ENCODE measurements at regions not wholly inside any gene's neighbourhood (a gene's known extent, or its start where the extent isn't known, plus 50 kb on each side); places are given as distances from the start of the nearest gene placed in this dataset.
"Not testable (repeated sequence)": the region's sequence is repeated elsewhere in the genome, so short reads cannot be mapped to it uniquely, and the experiment has no call there.

GRCh38 chr3:125822175-125822574 is 146.8 kb upstream of the ROPN1B start:
- peak; percentile 83 for DNase-seq (ENCODE audit: low read depth)

DNA sequence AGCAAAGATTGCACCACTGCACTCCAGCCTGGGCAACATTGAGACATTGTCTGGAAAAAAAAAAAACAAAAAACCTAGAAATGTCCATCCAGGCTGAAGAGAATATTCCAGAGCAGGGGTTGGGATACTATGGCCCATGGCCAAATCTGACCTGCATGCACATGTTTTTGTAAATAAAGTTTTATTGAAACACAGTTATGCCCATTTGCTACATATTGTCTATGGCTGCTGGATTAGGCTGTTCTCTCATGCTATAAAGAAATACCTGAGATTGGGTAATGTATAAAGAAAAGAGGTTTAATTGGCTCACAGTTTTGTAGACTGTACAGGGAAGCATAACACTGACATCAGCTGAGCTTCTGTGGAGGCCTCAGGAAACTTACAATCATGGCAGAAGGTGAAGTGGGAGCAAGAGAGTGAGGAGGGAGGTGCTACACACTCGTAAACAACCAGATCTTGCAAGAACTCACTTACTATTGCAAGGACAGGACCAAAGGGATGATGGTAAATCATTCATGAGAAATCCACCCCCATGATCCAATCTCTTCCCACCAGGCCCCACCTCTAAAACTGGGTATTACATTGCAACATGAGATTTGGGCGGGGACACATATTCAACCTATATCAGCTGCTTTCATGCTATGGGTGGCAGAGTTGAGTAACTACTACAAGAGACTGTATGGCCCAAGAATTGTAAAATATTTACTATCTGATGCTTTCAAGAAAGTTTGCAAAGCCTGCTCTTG is 137.8 kb upstream of the ROPN1B start:
- not testable (repeated sequence) for DNase-seq (ENCODE audit: low read depth)

- not testable (repeated sequence) for DNase-seq (ENCODE audit: low read depth)
These were observed 133.4 kb upstream of the ROPN1B start for GRCh38 chr3:125835562-125835961.

DNA sequence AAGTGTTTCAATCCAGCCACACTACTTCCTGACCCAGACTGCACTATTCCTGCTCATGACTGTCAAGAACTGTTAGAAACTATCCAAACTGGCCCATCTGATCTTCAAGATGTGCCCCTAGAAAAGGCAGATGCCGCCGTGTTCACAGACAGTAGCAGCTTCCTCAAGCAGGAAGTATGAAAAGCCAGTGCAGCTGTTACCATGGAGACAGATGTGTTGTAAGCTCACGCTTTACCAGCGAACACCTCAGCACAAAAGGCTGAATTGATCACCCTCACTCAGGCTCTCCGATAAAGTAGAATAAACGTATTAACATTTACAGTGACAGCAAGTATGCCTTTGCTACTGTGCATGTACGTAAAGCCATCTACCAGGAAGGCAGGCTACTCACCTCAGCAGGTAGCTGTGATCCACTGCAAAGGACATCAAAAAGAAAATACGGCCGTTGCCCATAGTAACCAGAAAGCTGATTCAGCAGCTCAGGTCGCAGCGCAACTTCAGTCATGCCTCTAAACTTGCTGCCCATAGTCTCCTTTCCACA is 132.9 kb upstream of the ROPN1B start:
- DNase-seq (ENCODE audit: low read depth): not testable (repeated sequence)

DNA sequence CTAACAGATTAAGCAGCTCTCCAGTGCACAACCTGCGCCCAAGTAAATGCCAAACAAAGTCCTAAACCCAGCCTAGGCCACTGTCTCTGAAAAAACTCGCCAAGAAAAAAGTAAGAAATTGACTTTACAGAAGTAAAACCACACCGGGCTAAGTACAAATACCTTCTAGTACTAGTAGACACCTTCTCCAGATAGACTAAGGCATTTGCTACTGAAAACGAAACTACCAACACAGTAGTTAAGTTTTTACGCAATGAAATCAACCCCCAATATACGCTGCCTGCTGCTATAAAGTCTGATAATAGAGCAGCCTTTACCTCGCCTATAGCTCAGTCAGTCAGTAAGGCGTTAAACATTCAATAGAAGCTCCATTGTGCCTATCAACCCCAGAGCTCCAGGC is 132.2 kb upstream of the ROPN1B start:
- DNase-seq (ENCODE audit: low read depth): not testable (repeated sequence)

DNA sequence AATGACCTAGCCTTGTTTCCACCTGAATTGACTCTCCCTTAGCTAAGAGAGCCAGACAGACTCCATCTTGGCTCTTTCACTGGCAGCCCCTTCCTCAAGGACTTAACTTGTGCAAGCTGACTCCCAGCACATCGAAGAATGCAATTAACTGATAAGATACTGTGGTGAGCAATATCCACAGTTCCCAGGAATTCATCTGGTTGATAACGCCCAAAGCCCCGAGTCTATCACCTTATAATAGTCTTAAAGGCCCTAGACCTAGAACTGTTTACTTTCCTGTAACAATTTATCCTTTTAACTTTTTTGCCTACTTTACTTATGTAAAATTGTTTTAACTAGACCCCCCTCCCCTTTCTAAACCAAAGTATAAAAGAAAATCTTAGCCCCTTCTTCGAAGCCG is 130.1 kb upstream of the ROPN1B start:
- DNase-seq (ENCODE audit: low read depth): not testable (repeated sequence)

DNA sequence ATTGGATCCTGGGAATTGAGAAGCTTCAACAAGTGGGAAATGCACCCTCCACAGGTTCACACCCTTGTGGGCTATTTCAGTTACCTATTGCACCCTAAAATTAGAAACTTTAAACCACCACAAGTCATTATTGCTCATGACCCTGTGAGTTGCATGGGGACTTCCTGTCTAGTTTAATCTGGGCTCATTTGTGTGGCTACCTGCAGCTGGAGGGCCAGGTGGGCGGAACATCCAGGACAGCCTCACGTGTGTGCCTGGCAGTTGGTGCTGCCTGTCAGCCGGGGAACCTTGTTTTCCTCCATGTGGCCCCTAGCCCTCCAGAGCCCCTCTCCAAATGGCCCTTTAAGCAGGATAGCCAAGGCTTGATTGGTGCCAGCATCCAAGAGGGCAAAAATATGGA is 128.5 kb upstream of the ROPN1B start:
- not testable (repeated sequence) for DNase-seq (ENCODE audit: low read depth)

GRCh38 chr3:125847966-125848365 is 121.0 kb upstream of the ROPN1B start:
- not testable (repeated sequence) for DNase-seq (ENCODE audit: low read depth)

GRCh38 chr3:125855006-125855405 is 114.0 kb upstream of the ROPN1B start:
- not testable (repeated sequence) for DNase-seq (ENCODE audit: low read depth)

GRCh38 chr3:125860547-125860946 is 108.4 kb upstream of the ROPN1B start:
- DNase-seq (ENCODE audit: low read depth): not testable (repeated sequence)

GRCh38 chr3:125862841-125863254 is 106.1 kb upstream of the ROPN1B start:
- DNase-seq (ENCODE audit: low read depth): not testable (repeated sequence)

- DNase-seq (ENCODE audit: low read depth): not testable (repeated sequence)
These were observed 104.4 kb upstream of the ROPN1B start for GRCh38 chr3:125864532-125864931.

GRCh38 chr3:125886006-125886405 is 83.0 kb upstream of the ROPN1B start:
- DNase-seq (ENCODE audit: low read depth): peak; percentile 71

DNA sequence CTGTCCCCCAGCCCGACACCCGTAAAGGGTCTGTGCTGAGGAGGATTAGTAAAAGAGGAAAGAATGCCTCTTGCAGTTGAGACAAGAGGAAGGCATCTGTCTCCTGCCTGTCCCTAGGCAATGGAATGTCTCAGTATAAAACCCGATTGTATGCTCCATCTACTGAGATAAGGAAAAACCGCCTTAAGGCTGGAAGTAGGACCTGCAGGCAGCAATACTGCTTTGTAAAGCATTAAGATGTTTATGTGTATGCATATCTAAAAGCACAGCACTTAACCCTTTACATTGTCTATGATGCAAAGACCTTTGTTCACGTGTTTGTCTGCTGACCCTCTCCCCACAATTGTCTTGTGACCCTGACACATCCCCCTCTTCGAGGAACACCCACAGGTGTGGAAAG is 69.8 kb upstream of the ROPN1B start:
- DNase-seq (ENCODE audit: low read depth): not testable (repeated sequence)

DNA sequence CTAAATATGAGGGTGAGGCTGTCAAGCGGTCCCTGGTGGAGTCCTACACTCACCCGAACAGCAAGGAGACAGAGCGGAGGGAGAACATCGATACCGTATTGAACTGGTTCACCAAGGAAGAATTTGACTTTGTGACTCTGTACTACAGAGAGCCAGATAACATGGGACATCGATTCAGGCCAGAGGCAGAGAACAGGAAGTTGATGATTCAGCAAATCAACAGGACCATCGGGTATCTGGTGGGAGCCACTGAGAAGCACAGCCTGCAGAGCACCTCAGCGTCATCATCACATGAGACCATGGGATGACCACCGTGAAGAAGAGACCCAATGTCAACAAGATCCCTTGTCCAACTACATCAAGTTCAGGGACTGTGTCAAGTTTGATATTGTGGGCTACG is 67.5 kb upstream of the ROPN1B start:
- DNase-seq (ENCODE audit: low read depth): not testable (repeated sequence)

DNA sequence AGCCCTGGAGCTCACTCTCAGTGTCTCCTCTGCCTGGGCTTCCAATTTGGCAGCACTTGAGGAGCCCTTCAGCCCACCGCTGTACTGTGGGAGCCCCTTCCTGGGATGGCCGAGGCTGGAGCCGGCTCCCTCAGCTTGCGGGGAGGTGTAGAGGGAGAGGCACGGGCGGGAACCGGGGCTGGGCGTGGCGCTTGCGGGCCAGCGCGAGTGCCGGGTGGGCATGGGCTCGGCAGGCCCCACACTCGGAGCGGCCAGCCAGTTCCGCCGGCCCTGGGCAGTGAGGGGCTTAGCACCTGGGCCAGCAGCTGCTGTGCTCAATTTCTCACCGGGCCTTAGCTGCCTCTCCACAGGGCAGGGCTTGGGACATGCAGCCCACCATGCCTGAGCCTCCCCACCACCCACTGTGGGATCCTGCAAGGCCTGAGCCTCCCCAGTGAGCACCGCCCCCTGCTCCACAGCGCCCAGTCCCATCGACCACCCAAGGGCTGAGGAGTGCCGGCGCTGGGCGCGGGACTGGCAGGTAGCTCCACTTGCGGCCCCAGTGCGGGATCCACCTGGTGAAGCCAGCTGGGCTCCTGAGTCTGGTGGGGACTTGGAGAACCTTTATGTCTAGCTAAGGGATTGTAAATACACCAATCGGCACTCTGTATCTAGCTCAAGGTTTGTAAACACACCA is 65.1 kb upstream of the ROPN1B start:
- not testable (repeated sequence) for DNase-seq (ENCODE audit: low read depth)

DNA sequence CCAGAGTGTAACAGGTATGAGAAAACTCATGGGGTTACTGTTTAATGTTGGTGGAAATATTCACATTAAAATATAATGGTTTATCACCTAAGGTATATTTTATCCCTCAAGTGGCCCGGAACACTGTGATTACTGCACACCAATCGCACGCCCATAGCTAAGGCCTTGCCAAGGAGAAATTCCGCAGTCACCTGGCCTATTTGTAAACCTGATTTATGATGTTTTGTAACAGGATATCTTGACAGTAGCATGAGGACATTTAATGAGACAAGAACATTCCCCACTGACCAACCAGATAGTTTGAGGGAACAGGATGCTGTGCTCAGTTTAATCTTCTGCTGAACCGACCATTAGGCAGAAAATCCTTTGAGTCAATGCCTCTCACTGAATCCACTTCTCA is 61.7 kb upstream of the ROPN1B start:
- DNase-seq (ENCODE audit: low read depth): not testable (repeated sequence)

- DNase-seq (ENCODE audit: low read depth): not testable (repeated sequence)
These were observed 58.1 kb upstream of the ROPN1B start for GRCh38 chr3:125910851-125911250.

GRCh38 chr3:125914608-125915436 is 54.2 kb upstream of the ROPN1B start:
- peak; percentile 19 for DNase-seq (ENCODE audit: low read depth)

DNA sequence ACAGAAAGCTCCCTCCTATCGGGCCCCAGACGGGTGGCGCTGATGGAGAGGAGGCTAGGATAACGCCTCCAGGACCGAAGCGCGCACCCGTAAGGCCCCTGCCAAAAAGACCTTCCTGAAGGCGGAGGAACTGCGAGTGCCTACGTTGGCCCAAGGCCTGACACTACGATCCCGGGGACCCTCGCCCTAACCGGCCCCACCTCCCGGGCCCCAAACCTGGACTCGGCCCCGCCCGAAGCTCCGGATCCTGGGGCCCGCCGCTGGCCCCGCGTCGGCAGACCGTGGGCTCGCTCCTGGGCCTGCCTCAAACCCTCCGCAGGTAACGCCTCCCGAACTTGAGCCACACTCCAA is 53.6 kb upstream of the ROPN1B start:
- peak; percentile 34 for DNase-seq (ENCODE audit: low read depth)

DNA sequence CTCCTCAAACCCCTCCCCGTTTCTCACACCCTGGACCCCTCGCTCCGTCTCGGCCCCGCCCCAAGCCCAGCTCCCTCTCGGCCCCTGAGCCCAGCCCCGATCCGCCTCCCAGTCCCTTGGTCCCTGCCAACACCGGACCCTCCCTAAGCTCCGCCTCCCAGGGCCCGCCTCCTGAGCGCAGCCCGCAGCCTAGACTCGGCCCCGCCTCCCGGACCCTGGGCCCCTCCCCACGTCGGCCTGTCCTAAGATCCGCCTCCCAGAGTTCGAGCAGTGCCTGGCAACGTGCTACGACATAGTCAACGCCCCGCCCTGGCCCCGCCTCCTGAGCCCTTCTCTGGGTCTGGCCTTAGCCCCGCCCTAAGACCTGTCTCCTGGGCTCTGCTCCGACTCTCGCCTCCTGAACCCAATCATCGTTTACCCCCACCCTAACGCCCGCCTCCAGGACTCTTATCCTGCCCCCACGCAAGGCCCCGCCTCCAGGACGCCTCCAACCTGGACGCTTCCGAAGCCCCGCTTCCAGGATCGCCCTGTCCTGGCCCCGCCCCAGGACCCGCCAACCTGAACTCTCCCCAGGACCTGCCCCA is 53.1 kb upstream of the ROPN1B start:
- DNase-seq (ENCODE audit: low read depth): peak; percentile 99

Data from Daoy (cell line).